Astrocyte (in vitro differentiated cells and primary cell): ENCODE measurements at regions not wholly inside any gene's neighbourhood (a gene's known extent, or its start where the extent isn't known, plus 50 kb on each side); places are given as distances from the start of the nearest gene placed in this dataset.
A peak's percentile ranks its signal among the peaks of the same experiment; 100 is the strongest.

ENCODE experiments used
- DNase-seq: peaks from one replicate; pipeline ENCODE4 v3.0.0-alpha.2; 2010; ENCODE audit warnings: low read depth
- FAIRE-seq: peaks from 2 replicates; lab custom pipeline; 2011; peaks lifted over from hg19 to GRCh38; lab: Jason Lieb, UNC
- H2AFZ ChIP-seq: 2 replicates; pipeline ENCODE4 v1.6.0; 2012; ENCODE audit warnings: low read depth, low read length, inconsistent platforms
- H3K27ac ChIP-seq: 2 replicates; pipeline ENCODE4 v1.5.1; 2011; ENCODE audit warnings: low read depth, low read length, inconsistent platforms
- H3K27me3 ChIP-seq: 2 replicates; pipeline ENCODE4 v1.6.0; 2011; ENCODE audit warnings: low read length, inconsistent platforms; ENCODE audit not compliant: insufficient read depth
- H3K36me3 ChIP-seq: 2 replicates; pipeline ENCODE4 v1.5.1; 2011; ENCODE audit warnings: low read length, inconsistent platforms; ENCODE audit not compliant: insufficient read depth
- H3K4me1 ChIP-seq: 2 replicates; pipeline ENCODE4 v1.5.1; 2011; ENCODE audit warnings: low read length, inconsistent platforms; ENCODE audit not compliant: insufficient read depth
- H3K4me2 ChIP-seq: 2 replicates; pipeline ENCODE4 v1.6.0; 2012; ENCODE audit warnings: low read length, inconsistent platforms
- H3K4me3 ChIP-seq: 2 replicates; pipeline ENCODE4 v1.5.1; 2011; ENCODE audit warnings: low read depth, mild to moderate bottlenecking, low read length, inconsistent platforms; ENCODE audit not compliant: insufficient read depth
- H3K79me2 ChIP-seq: 2 replicates; pipeline ENCODE4 v1.6.0; 2012; ENCODE audit warnings: mild to moderate bottlenecking, low read length, inconsistent platforms; ENCODE audit not compliant: insufficient read depth
- H3K9ac ChIP-seq: 2 replicates; pipeline ENCODE4 v1.6.0; 2012; ENCODE audit warnings: mild to moderate bottlenecking, low read length, inconsistent platforms
- H3K9me3 ChIP-seq: 2 replicates; pipeline ENCODE4 v1.5.1; 2012; ENCODE audit warnings: low read depth, mild to moderate bottlenecking, low read length, inconsistent platforms; ENCODE audit not compliant: insufficient read depth
- H4K20me1 ChIP-seq: 2 replicates; pipeline ENCODE4 v1.6.0; 2012; ENCODE audit warnings: low read length, inconsistent platforms; ENCODE audit not compliant: insufficient read depth
- H3K27ac Mint-ChIP-seq: one replicate; pipeline ENCODE4 v1.8.0; 2021; ENCODE audit warnings: mild to moderate bottlenecking, mixed read lengths; ENCODE audit not compliant: unreplicated experiment
- H3K27me3 Mint-ChIP-seq: one replicate; pipeline ENCODE4 v1.8.0; 2021; ENCODE audit warnings: low read depth, mixed read lengths; ENCODE audit not compliant: unreplicated experiment
- H3K36me3 Mint-ChIP-seq: one replicate; pipeline ENCODE4 v1.8.0; 2021; ENCODE audit warnings: low read depth, mixed read lengths; ENCODE audit not compliant: unreplicated experiment
- H3K4me1 Mint-ChIP-seq: one replicate; pipeline ENCODE4 v1.8.0; 2021; ENCODE audit warnings: low read depth, mixed read lengths; ENCODE audit not compliant: unreplicated experiment
- H3K4me3 Mint-ChIP-seq: one replicate; pipeline ENCODE4 v1.8.0; 2021; ENCODE audit warnings: mild to moderate bottlenecking, moderate library complexity, mixed read lengths; ENCODE audit not compliant: unreplicated experiment
- H3K9me3 Mint-ChIP-seq: one replicate; pipeline ENCODE4 v1.8.0; 2021; ENCODE audit warnings: mild to moderate bottlenecking, mixed read lengths; ENCODE audit not compliant: unreplicated experiment
- CTCF ChIP-seq: IDR thresholded peaks from 2 replicates; pipeline ENCODE4 v1.5.1; 2011; ENCODE audit warnings: low read depth, mild to moderate bottlenecking, inconsistent platforms, low read length, moderate library complexity; ENCODE audit not compliant: insufficient read depth
- EZH2 ChIP-seq: IDR thresholded peaks from 2 replicates; pipeline ENCODE4 v1.6.1; 2012; ENCODE audit warnings: mild to moderate bottlenecking, low read length, inconsistent platforms; ENCODE audit not compliant: insufficient read depth

GRCh38 chr4:104549736-104550135 is 55.0 kb upstream of the CXXC4 start:
- no peak overlapping the region for H3K4me3 Mint-ChIP-seq
- TF ChIP-seq CTCF (no peak), EZH2 (no peak)
- no peak overlapping the region for H3K4me2 ChIP-seq
- H3K27ac Mint-ChIP-seq = no peak overlapping the region
- H3K9me3 Mint-ChIP-seq = no peaks in the 10 kb centered on the region
- H3K27ac ChIP-seq = no peak overlapping the region
- no peak overlapping the region for H2AFZ ChIP-seq
- no peaks in the 10 kb centered on the region for H3K79me2 ChIP-seq
- no peak for DNase-seq
- no peaks in the 10 kb centered on the region for H3K4me1 ChIP-seq
- H3K4me1 Mint-ChIP-seq = no peaks in the 10 kb centered on the region
- FAIRE-seq = no peak
- H3K9ac ChIP-seq = no peak overlapping the region
- H3K27me3 ChIP-seq = no peaks in the 10 kb centered on the region
- no peak overlapping the region for H3K4me3 ChIP-seq
- no peaks in the 10 kb centered on the region for H3K27me3 Mint-ChIP-seq
- H3K36me3 ChIP-seq = no peaks in the 10 kb centered on the region
- no peaks in the 10 kb centered on the region for H3K36me3 Mint-ChIP-seq
- no peaks in the 10 kb centered on the region for H3K9me3 ChIP-seq
- no peaks in the 10 kb centered on the region for H4K20me1 ChIP-seq

- H3K9me3 ChIP-seq = no peaks in the 10 kb centered on the region
- no peak overlapping the region for H3K27ac ChIP-seq
- Mint-ChIP-seq H3K36me3 (no peaks in the 10 kb centered on the region), H3K4me1 (no peaks in the 10 kb centered on the region), H3K4me3 (no peak overlapping the region), H3K27me3 (no peaks in the 10 kb centered on the region), H3K27ac (no peak overlapping the region), H3K9me3 (peaks cover 2% of the 10 kb centered on the region)
- no peak overlapping the region for H2AFZ ChIP-seq
- no peak overlapping the region for H3K9ac ChIP-seq
- no peak for FAIRE-seq
- H3K27me3 ChIP-seq = no peaks in the 10 kb centered on the region
- no peaks in the 10 kb centered on the region for H3K36me3 ChIP-seq
- H3K79me2 ChIP-seq = no peaks in the 10 kb centered on the region
- no peak overlapping the region for H3K4me3 ChIP-seq
- TF ChIP-seq CTCF (no peak), EZH2 (no peak)
- H4K20me1 ChIP-seq = no peaks in the 10 kb centered on the region
- H3K4me1 ChIP-seq = no peaks in the 10 kb centered on the region
- no peak for DNase-seq
- no peak overlapping the region for H3K4me2 ChIP-seq
Observed at GRCh38 chr4:104559502-104559901, 64.8 kb upstream of the CXXC4 start.

- H3K4me3 ChIP-seq = no peak overlapping the region
- H3K27ac ChIP-seq = no peak overlapping the region
Observed at GRCh38 chr4:104571341-104571740, 76.6 kb upstream of the CXXC4 start.

More at GRCh38 chr4:104571341-104571740, 76.6 kb upstream of the CXXC4 start:
- no peak overlapping the region for H3K27ac Mint-ChIP-seq
- TF ChIP-seq CTCF = no peak
- TF ChIP-seq EZH2 = no peak
- peaks cover 5% of the 10 kb centered on the region for H3K4me1 Mint-ChIP-seq
- no peaks in the 10 kb centered on the region for H3K4me1 ChIP-seq
- DNase-seq (peak; percentile 12), FAIRE-seq (no peak)
- no peaks in the 10 kb centered on the region for H4K20me1 ChIP-seq
- no peaks in the 10 kb centered on the region for H3K9me3 ChIP-seq
- H3K4me2 ChIP-seq = peak overlapping the region; percentile 3
- no peaks in the 10 kb centered on the region for H3K27me3 ChIP-seq
- H3K36me3 ChIP-seq = no peaks in the 10 kb centered on the region
- no peaks in the 10 kb centered on the region for H3K27me3 Mint-ChIP-seq
- H3K9ac ChIP-seq = no peak overlapping the region
- no peak overlapping the region for H3K4me3 Mint-ChIP-seq
- no peaks in the 10 kb centered on the region for H3K9me3 Mint-ChIP-seq
- no peaks in the 10 kb centered on the region for H3K36me3 Mint-ChIP-seq
- H2AFZ ChIP-seq = no peak overlapping the region
- no peaks in the 10 kb centered on the region for H3K79me2 ChIP-seq
